ENCODE measurements at regions not wholly inside any gene's neighbourhood (a gene's known extent, or its start where the extent isn't known, plus 50 kb on each side); places are given as distances from the start of the nearest gene placed in this dataset.

- no peaks in the 10 kb centered on the region for H3K36me3 ChIP-seq (replicated peaks in 1 of 2; ENCODE audit: control insufficient read depth in 1 of 2, insufficient read depth in 2 of 2, low read length in 2 of 2)
- TF ChIP-seq PLRG1 (conservative IDR thresholded peaks at IDR 0.05), result no peak
- TF ChIP-seq ZNF672 (CRISPR knock-in tag; IDR thresholded peaks at IDR 0.05), result no peak
- TF ChIP-seq CEBPG (CRISPR knock-in tag; IDR thresholded peaks at IDR 0.05), result no peak
- TF ChIP-seq ZNF280B (CRISPR knock-in tag; IDR thresholded peaks at IDR 0.05; ENCODE audit: borderline replicate concordance), result no peak
- TF ChIP-seq MZF1 (CRISPR knock-in tag; IDR thresholded peaks at IDR 0.05; ENCODE audit: borderline replicate concordance), result no peak
- no peak overlapping the region for H2AFZ ChIP-seq (ENCODE audit: low read length)
- ChIA-PET CTCF (ENCODE audit: low intra/inter-chr PET ratio, low total read pairs) (no interaction called here), POLR2A (no interaction called here)
- no peaks in the 10 kb centered on the region for H3K9me3 ChIP-seq (ENCODE audit: low read length)
- DNase-seq (ENCODE audit: low spot score) (no peak), ATAC-seq (no peak), FAIRE-seq (no peak)
- no peak overlapping the region for H3K4me2 ChIP-seq (ENCODE audit: low read depth, low read length)
- no peak overlapping the region for H3K4me3 ChIP-seq (replicated peaks in 1 of 3; ENCODE audit: insufficient read depth in 1 of 3, low read depth in 2 of 3, low read length in 3 of 3)
- intact Hi-C loops (cut with micrococcal nuclease; ENCODE audit: unreplicated experiment) (no loop called here), in situ Hi-C loops (cut with HindIII; ENCODE audit: extremely low pct_ligation_motif_present, low pct_unique_long_range_greater_than_20kb) (no loop called here)
- H3K27ac ChIP-seq (ENCODE audit: extremely low read length, insufficient read depth, low read length), result no peak overlapping the region
- BruUV-seq (replicated peaks), result no TSS peak
- no peaks in the 10 kb centered on the region for H3K27me3 ChIP-seq (ENCODE audit: control insufficient read depth in 1 of 2, insufficient read depth in 2 of 2, low read length in 2 of 2)
- no peak overlapping the region for H3K9ac ChIP-seq (ENCODE audit: insufficient read depth, low read depth, low read length)
- no peaks in the 10 kb centered on the region for H4K20me1 ChIP-seq (ENCODE audit: insufficient read depth, low read length)
- WGBS (ENCODE audit: low lambda C conversion rate), result 63% methylated on average over 4 of the region's 4 CpGs
- H3K79me2 ChIP-seq (ENCODE audit: insufficient read depth, low read length), result no peaks in the 10 kb centered on the region
- no peaks in the 10 kb centered on the region for H3K4me1 ChIP-seq (ENCODE audit: insufficient read depth, low read length)
Measured at GRCh38 chr2:194750926-194751325, 906.1 kb upstream of the SLC39A10 start.

- DNase-seq (ENCODE audit: low spot score) (no peak), FAIRE-seq (no peak), ATAC-seq (no peak)
- in situ Hi-C loops (cut with HindIII; ENCODE audit: extremely low pct_ligation_motif_present, low pct_unique_long_range_greater_than_20kb) (no loop called here), intact Hi-C loops (cut with micrococcal nuclease; ENCODE audit: unreplicated experiment) (no loop called here)
- Histone ChIP-seq H4K20me1 (ENCODE audit: insufficient read depth, low read length) (no peaks in the 10 kb centered on the region), H3K4me1 (ENCODE audit: insufficient read depth, low read length) (no peaks in the 10 kb centered on the region), H3K27ac (ENCODE audit: extremely low read length, insufficient read depth, low read length) (no peak overlapping the region), H3K36me3 (replicated peaks in 1 of 2; ENCODE audit: control insufficient read depth in 1 of 2, insufficient read depth in 2 of 2, low read length in 2 of 2) (no peaks in the 10 kb centered on the region), H3K79me2 (ENCODE audit: insufficient read depth, low read length) (no peaks in the 10 kb centered on the region), H3K9ac (ENCODE audit: insufficient read depth, low read depth, low read length) (no peak overlapping the region), H3K4me2 (ENCODE audit: low read depth, low read length) (no peak overlapping the region), H3K4me3 (replicated peaks in 1 of 3; ENCODE audit: insufficient read depth in 1 of 3, low read depth in 2 of 3, low read length in 3 of 3) (no peak overlapping the region), H3K27me3 (ENCODE audit: control insufficient read depth in 1 of 2, insufficient read depth in 2 of 2, low read length in 2 of 2) (no peaks in the 10 kb centered on the region), H3K9me3 (ENCODE audit: low read length) (no peaks in the 10 kb centered on the region), H2AFZ (ENCODE audit: low read length) (no peak overlapping the region)
- POLR2A ChIA-PET, result no interaction called here
- WGBS (ENCODE audit: low lambda C conversion rate), result 2% methylated on average over 3 of the region's 3 CpGs
- CTCF ChIA-PET (ENCODE audit: low intra/inter-chr PET ratio, low total read pairs), result no interaction called here
- BruUV-seq (replicated peaks), result no TSS peak
- TF ChIP-seq, protein P1, sequence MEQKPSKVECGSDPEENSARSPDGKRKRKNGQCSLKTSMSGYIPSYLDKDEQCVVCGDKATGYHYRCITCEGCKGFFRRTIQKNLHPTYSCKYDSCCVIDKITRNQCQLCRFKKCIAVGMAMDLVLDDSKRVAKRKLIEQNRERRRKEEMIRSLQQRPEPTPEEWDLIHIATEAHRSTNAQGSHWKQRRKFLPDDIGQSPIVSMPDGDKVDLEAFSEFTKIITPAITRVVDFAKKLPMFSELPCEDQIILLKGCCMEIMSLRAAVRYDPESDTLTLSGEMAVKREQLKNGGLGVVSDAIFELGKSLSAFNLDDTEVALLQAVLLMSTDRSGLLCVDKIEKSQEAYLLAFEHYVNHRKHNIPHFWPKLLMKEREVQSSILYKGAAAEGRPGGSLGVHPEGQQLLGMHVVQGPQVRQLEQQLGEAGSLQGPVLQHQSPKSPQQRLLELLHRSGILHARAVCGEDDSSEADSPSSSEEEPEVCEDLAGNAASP (CRISPR knock-in tag; IDR thresholded peaks at IDR 0.05; ENCODE audit: borderline replicate concordance), result no peak
- TF ChIP-seq LCORL (IDR thresholded peaks at IDR 0.05), result no peak
- no peak for TF ChIP-seq LCORL (CRISPR knock-in tag; IDR thresholded peaks at IDR 0.05)
- no peak for TF ChIP-seq MIXL1 (CRISPR knock-in tag; IDR thresholded peaks at IDR 0.05)
- TF ChIP-seq MTF2 (CRISPR knock-in tag; IDR thresholded peaks at IDR 0.05; ENCODE audit: borderline replicate concordance), result no peak
- TF ChIP-seq CEBPB (IDR thresholded peaks at IDR 0.05; ENCODE audit: borderline replicate concordance, low read depth, low read length), result no peak
- no peak for TF ChIP-seq ZNF800 (CRISPR knock-in tag; IDR thresholded peaks at IDR 0.05)
- no peak for TF ChIP-seq MYC (CRISPR knock-in tag; IDR thresholded peaks at IDR 0.05; ENCODE audit: borderline replicate concordance)
- TF ChIP-seq CERS6 (CRISPR knock-in tag; IDR thresholded peaks at IDR 0.05), result no peak
- TF ChIP-seq ZNF737 (CRISPR knock-in tag; IDR thresholded peaks at IDR 0.05; ENCODE audit: borderline replicate concordance), result no peak
Measured at GRCh38 chr2:194745557-194746146, 911.4 kb upstream of the SLC39A10 start.
